ENCODE measurements at regions not wholly inside any gene's neighbourhood (a gene's known extent, or its start where the extent isn't known, plus 50 kb on each side); places are given as distances from the start of the nearest gene placed in this dataset.
A peak's percentile ranks its signal among the peaks of the same experiment; 100 is the strongest.

- Mint-ChIP-seq H3K27me3 (ENCODE audit: low read depth, unreplicated experiment) (peaks cover 54% of the 10 kb centered on the region), H3K36me3 (ENCODE audit: low read depth, unreplicated experiment) (no peaks in the 10 kb centered on the region), H3K9me3 (ENCODE audit: unreplicated experiment) (peaks cover 2% of the 10 kb centered on the region), H3K27ac (ENCODE audit: unreplicated experiment) (no peak overlapping the region), H3K4me1 (ENCODE audit: low read depth, unreplicated experiment) (no peaks in the 10 kb centered on the region), H3K4me3 (ENCODE audit: unreplicated experiment) (no peak overlapping the region)
- Histone ChIP-seq H3K4me2 (ENCODE audit: low read length) (no peak overlapping the region), H2AFZ (ENCODE audit: low read depth, low read length) (no peak overlapping the region), H3K36me3 (ENCODE audit: insufficient read depth, low read length) (no peaks in the 10 kb centered on the region), H3K9ac (ENCODE audit: low read length) (no peak overlapping the region), H3K27me3 (ENCODE audit: insufficient read depth, low read length) (peaks cover 25% of the 10 kb centered on the region), H3K27ac (ENCODE audit: low read depth, low read length) (no peak overlapping the region), H3K9me3 (ENCODE audit: insufficient read depth, low read depth, low read length) (no peaks in the 10 kb centered on the region), H3K4me3 (ENCODE audit: insufficient read depth, low read depth, low read length) (no peak overlapping the region), H3K4me1 (ENCODE audit: insufficient read depth, low read length) (no peaks in the 10 kb centered on the region), H3K79me2 (ENCODE audit: insufficient read depth, low read length) (no peaks in the 10 kb centered on the region), H4K20me1 (ENCODE audit: insufficient read depth, low read length) (no peaks in the 10 kb centered on the region)
- no peak for FAIRE-seq
- DNase-seq (ENCODE audit: low read depth), result no peak
- TF ChIP-seq EZH2 (IDR thresholded peaks at IDR 0.05; ENCODE audit: insufficient read depth, low read length), result no peak
- TF ChIP-seq, protein P1, sequence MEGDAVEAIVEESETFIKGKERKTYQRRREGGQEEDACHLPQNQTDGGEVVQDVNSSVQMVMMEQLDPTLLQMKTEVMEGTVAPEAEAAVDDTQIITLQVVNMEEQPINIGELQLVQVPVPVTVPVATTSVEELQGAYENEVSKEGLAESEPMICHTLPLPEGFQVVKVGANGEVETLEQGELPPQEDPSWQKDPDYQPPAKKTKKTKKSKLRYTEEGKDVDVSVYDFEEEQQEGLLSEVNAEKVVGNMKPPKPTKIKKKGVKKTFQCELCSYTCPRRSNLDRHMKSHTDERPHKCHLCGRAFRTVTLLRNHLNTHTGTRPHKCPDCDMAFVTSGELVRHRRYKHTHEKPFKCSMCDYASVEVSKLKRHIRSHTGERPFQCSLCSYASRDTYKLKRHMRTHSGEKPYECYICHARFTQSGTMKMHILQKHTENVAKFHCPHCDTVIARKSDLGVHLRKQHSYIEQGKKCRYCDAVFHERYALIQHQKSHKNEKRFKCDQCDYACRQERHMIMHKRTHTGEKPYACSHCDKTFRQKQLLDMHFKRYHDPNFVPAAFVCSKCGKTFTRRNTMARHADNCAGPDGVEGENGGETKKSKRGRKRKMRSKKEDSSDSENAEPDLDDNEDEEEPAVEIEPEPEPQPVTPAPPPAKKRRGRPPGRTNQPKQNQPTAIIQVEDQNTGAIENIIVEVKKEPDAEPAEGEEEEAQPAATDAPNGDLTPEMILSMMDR (IDR thresholded peaks at IDR 0.05; ENCODE audit: insufficient read depth, low read depth, low read length), result no peak
Measured at GRCh38 chr17:36768394-36768793, 167.0 kb downstream of the MRM1 start.

DNA sequence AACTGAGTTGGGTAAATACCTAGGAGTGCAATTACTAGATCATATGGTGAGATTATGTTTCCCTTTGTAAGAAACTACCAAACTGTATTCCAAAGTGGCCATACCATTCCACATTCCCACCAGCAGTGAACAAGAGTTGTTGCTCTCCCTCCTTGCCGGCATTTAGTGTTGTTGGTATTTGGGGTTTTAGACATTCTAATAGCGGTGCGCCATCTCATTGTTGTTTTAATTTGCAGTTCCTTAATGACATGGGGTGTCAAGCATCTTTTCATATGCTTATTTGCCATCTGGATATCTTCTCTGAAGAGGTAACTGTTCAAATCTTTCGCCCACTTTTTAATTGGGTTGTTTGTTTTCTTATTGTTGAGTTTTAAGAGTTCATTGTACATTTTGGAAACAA, 164.2 kb upstream of the LHX1 start:
- Mint-ChIP-seq H3K9me3 (ENCODE audit: unreplicated experiment) (peaks cover 4% of the 10 kb centered on the region), H3K4me1 (ENCODE audit: low read depth, unreplicated experiment) (peaks cover 5% of the 10 kb centered on the region), H3K27me3 (ENCODE audit: low read depth, unreplicated experiment) (peaks cover 55% of the 10 kb centered on the region), H3K4me3 (ENCODE audit: unreplicated experiment) (no peak overlapping the region), H3K27ac (ENCODE audit: unreplicated experiment) (no peak overlapping the region), H3K36me3 (ENCODE audit: low read depth, unreplicated experiment) (no peaks in the 10 kb centered on the region)
- H3K4me3 ChIP-seq (ENCODE audit: insufficient read depth, low read depth, low read length), result no peak overlapping the region
- no peak overlapping the region for H3K4me2 ChIP-seq (ENCODE audit: low read length)
- DNase-seq (ENCODE audit: low read depth) (no peak), FAIRE-seq (no peak)
- no peaks in the 10 kb centered on the region for H4K20me1 ChIP-seq (ENCODE audit: insufficient read depth, low read length)
- TF ChIP-seq, protein P1 (IDR thresholded peaks at IDR 0.05; ENCODE audit: insufficient read depth, low read depth, low read length), result no peak
- no peak for TF ChIP-seq EZH2 (IDR thresholded peaks at IDR 0.05; ENCODE audit: insufficient read depth, low read length)
- no peaks in the 10 kb centered on the region for H3K4me1 ChIP-seq (ENCODE audit: insufficient read depth, low read length)
- peaks cover 43% of the 10 kb centered on the region for H3K27me3 ChIP-seq (ENCODE audit: insufficient read depth, low read length)
- H3K9me3 ChIP-seq (ENCODE audit: insufficient read depth, low read depth, low read length), result no peaks in the 10 kb centered on the region
- H2AFZ ChIP-seq (ENCODE audit: low read depth, low read length), result no peak overlapping the region
- no peaks in the 10 kb centered on the region for H3K79me2 ChIP-seq (ENCODE audit: insufficient read depth, low read length)
- no peak overlapping the region for H3K27ac ChIP-seq (ENCODE audit: low read depth, low read length)
- no peak overlapping the region for H3K9ac ChIP-seq (ENCODE audit: low read length)
- no peaks in the 10 kb centered on the region for H3K36me3 ChIP-seq (ENCODE audit: insufficient read depth, low read length)

DNA sequence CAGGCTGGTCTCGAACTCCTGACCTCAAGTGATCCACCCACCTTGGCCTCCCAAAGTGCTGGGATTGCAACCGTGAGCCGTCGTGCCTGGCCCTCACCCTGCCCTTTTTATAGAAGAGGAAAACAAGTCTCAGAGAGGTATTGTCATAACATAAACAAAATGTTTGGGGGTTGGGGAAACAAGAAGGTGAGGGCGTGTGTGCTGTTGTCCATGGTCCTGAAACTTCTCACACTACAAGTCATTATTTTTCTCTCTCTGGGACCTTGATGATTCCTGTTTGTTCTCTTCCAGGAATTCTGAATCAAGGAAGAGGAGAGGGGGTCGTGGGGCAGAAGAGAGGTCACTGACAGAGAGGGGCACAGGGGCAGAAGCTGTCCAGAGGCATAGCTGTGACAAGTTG, 160.2 kb upstream of the LHX1 start:
- Histone ChIP-seq H3K79me2 (ENCODE audit: insufficient read depth, low read length) (no peaks in the 10 kb centered on the region), H3K9ac (ENCODE audit: low read length) (no peak overlapping the region), H2AFZ (ENCODE audit: low read depth, low read length) (no peak overlapping the region), H3K4me1 (ENCODE audit: insufficient read depth, low read length) (no peaks in the 10 kb centered on the region), H3K36me3 (ENCODE audit: insufficient read depth, low read length) (no peaks in the 10 kb centered on the region), H4K20me1 (ENCODE audit: insufficient read depth, low read length) (no peaks in the 10 kb centered on the region), H3K4me2 (ENCODE audit: low read length) (no peak overlapping the region), H3K27ac (ENCODE audit: low read depth, low read length) (no peak overlapping the region), H3K27me3 (ENCODE audit: insufficient read depth, low read length) (peaks cover 41% of the 10 kb centered on the region), H3K4me3 (ENCODE audit: insufficient read depth, low read depth, low read length) (no peak overlapping the region), H3K9me3 (ENCODE audit: insufficient read depth, low read depth, low read length) (no peaks in the 10 kb centered on the region)
- Mint-ChIP-seq H3K27ac (ENCODE audit: unreplicated experiment) (no peak overlapping the region), H3K9me3 (ENCODE audit: unreplicated experiment) (peaks cover 8% of the 10 kb centered on the region), H3K36me3 (ENCODE audit: low read depth, unreplicated experiment) (no peaks in the 10 kb centered on the region), H3K4me3 (ENCODE audit: unreplicated experiment) (no peak overlapping the region), H3K4me1 (ENCODE audit: low read depth, unreplicated experiment) (peaks cover 5% of the 10 kb centered on the region), H3K27me3 (ENCODE audit: low read depth, unreplicated experiment) (peaks cover 60% of the 10 kb centered on the region)
- FAIRE-seq (no peak), DNase-seq (ENCODE audit: low read depth) (peak; percentile 17)
- TF ChIP-seq, protein P1 (IDR thresholded peaks at IDR 0.05; ENCODE audit: insufficient read depth, low read depth, low read length), result no peak
- TF ChIP-seq EZH2 (IDR thresholded peaks at IDR 0.05; ENCODE audit: insufficient read depth, low read length), result no peak
